Left colon (tissue), 2 donors: ENCODE measurements at regions not wholly inside any gene's neighbourhood (a gene's known extent, or its start where the extent isn't known, plus 50 kb on each side); places are given as distances from the start of the nearest gene placed in this dataset.

ENCODE experiments used
- ATAC-seq: fragments of 200-7000 bp; cut with Tn5 transposase; one replicate; pipeline ENCODE4 v1.9.1; 2020; ENCODE audit warnings: mild to moderate bottlenecking, moderate library complexity
- DNase-seq, 2 donors: peaks; one replicate each; pipeline ENCODE4 v3.0.0-alpha.2; 2020
- intact Hi-C, 2 donors: fragments of 100-400 bp; cut with DNase I in 1 of 2; cut with micrococcal nuclease in 1 of 2; formaldehyde crosslinking; loops; one replicate each; pipeline versions ENCODE4 v1.11.2 to v1.14.0; 2022; cut with DNase I, micrococcal nuclease
- donor health status: DM: no; HTN: no; CAD: no.
- donor health status: DM: yes; HTN: yes; CAD: no.

- DNase-seq (no peak), ATAC-seq (no peak)
- intact Hi-C loops: no loop called here
Measured at GRCh38 chr2:241924069-241924908, 54.8 kb downstream of the RTP5 start.

- ATAC-seq: no peak
- intact Hi-C loops: no loop called here
Measured at GRCh38 chr2:241924909-241925250, 55.4 kb downstream of the RTP5 start.

GRCh38 chr2:241925277-241925676 is 55.7 kb downstream of the RTP5 start:
- DNase-seq: no peak
- no peak for ATAC-seq
- intact Hi-C loops: no loop called here

More at GRCh38 chr2:241924909-241925250, 55.4 kb downstream of the RTP5 start:
- no peak for DNase-seq

- ATAC-seq: no peak
- DNase-seq: no peak
- intact Hi-C loops: no loop called here
Measured at GRCh38 chr2:241925821-241926441, 56.4 kb downstream of the RTP5 start.

- ATAC-seq: peak; percentile 32
- DNase-seq: no peak
Measured at GRCh38 chr2:241926541-241927311, 57.2 kb downstream of the RTP5 start.

GRCh38 chr2:241929551-241930490 is 60.3 kb downstream of the RTP5 start:
- ATAC-seq (no peak), DNase-seq (no peak)
- intact Hi-C loops: no loop called here

More at GRCh38 chr2:241926541-241927311, 57.2 kb downstream of the RTP5 start:
- intact Hi-C loops: no loop called here

- intact Hi-C loops: no loop called here
- no peak for ATAC-seq
- no peak for DNase-seq
Measured at GRCh38 chr2:241931084-241931975, 61.8 kb downstream of the RTP5 start.

- DNase-seq (no peak), ATAC-seq (no peak)
- intact Hi-C loops: no loop called here
Measured at GRCh38 chr2:241931976-241932898, 62.7 kb downstream of the RTP5 start.

- intact Hi-C loops: no loop called here
- ATAC-seq (no peak), DNase-seq (no peak)
Measured at GRCh38 chr2:241932899-241933178, 63.3 kb downstream of the RTP5 start.

- peak; percentile 83 for ATAC-seq
- intact Hi-C loops: no loop called here
- DNase-seq: peak; percentile 29 to 57
Measured at GRCh38 chr2:241933179-241933911, 63.8 kb downstream of the RTP5 start.

- intact Hi-C loops: no loop called here
- DNase-seq (no peak), ATAC-seq (no peak)
Measured at GRCh38 chr2:241935314-241935713, 65.8 kb downstream of the RTP5 start.

- ATAC-seq (no peak), DNase-seq (no peak)
- intact Hi-C loops: no loop called here
Measured at GRCh38 chr2:241935774-241936173, 66.2 kb downstream of the RTP5 start.

GRCh38 chr2:241936457-241937133 is 67.1 kb downstream of the RTP5 start:
- intact Hi-C loops: no loop called here
- DNase-seq: no peak

GRCh38 chr2:241937297-241937696 is 67.8 kb downstream of the RTP5 start:
- intact Hi-C loops: no loop called here
- no peak for ATAC-seq
- DNase-seq: no peak

More at GRCh38 chr2:241936457-241937133, 67.1 kb downstream of the RTP5 start:
- ATAC-seq: no peak

- DNase-seq (no peak), ATAC-seq (no peak)
- intact Hi-C loops: no loop called here
Measured at GRCh38 chr2:241939541-241939940, 70.0 kb downstream of the RTP5 start.

GRCh38 chr2:241940329-241940728 is 70.8 kb downstream of the RTP5 start:
- ATAC-seq: no peak
- DNase-seq: no peak
- intact Hi-C loops: no loop called here
